GM19351 (cell line): ENCODE measurements at regions not wholly inside any gene's neighbourhood (a gene's known extent, or its start where the extent isn't known, plus 50 kb on each side); places are given as distances from the start of the nearest gene placed in this dataset.

Experiments used
- ATAC-seq: cut with Tn5 transposase; IDR thresholded peaks from one replicate; pipeline ENCODE4 v1.9.1; 2021; ENCODE audit warnings: mild to moderate bottlenecking, moderate library complexity; ENCODE audit not compliant: unreplicated experiment

- ATAC-seq: no peak
Observed at GRCh38 chr11:86726770-86727504, 54.5 kb upstream of the ME3 start.

- no peak for ATAC-seq
Observed at GRCh38 chr11:86726118-86726753, 53.8 kb upstream of the ME3 start.

GRCh38 chr11:86724137-86724536 lies 51.7 kb upstream of the ME3 start:
- no peak for ATAC-seq

- ATAC-seq: no peak
Observed at GRCh38 chr11:86723281-86723680, 50.9 kb upstream of the ME3 start.

- no peak for ATAC-seq
Observed at GRCh38 chr11:86722748-86723147, 50.3 kb upstream of the ME3 start.
